T-cell (primary cell): ENCODE measurements at regions not wholly inside any gene's neighbourhood (a gene's known extent, or its start where the extent isn't known, plus 50 kb on each side); places are given as distances from the start of the nearest gene placed in this dataset.

Experiments
- ATAC-seq, 4 experiments: fragments of 200-7000 bp in 3 of 4; fragments of 150-1000 bp in 1 of 4; cut with Tn5 transposase; replicated peaks in 1 of 4; 1 replicate in 3 of 4; 2 replicates in 1 of 4; pipeline ENCODE4 v1.10.0; 2021; ENCODE audit warnings: moderate library complexity in 3 of 4, mild to moderate bottlenecking in 2 of 4, moderate number of reproducible peaks in 1 of 4
- CTCF ChIA-PET, 2 donors: fragments of 300-600 bp; sonication (Branson Sonifier 250); formaldehyde crosslinking; loops; one replicate each; lab custom pipeline; 2022; ENCODE audit warnings: antibody characterized with exemption in 2 of 2; lab: Charles Lee
- POLR2A ChIA-PET, 2 donors: fragments of 300-600 bp; sonication (Branson Sonifier 250); formaldehyde crosslinking; loops; one replicate each; lab custom pipeline; 2022; ENCODE audit warnings: antibody characterized with exemption in 2 of 2; lab: Charles Lee
- DNase-seq, 35 experiments: peaks; one replicate each; pipeline versions ENCODE4 v3.0.0 to v3.0.0-alpha.2; 2013 to 2023
- H3K27ac ChIP-seq: one replicate; pipeline ENCODE4 v1.5.1; 2013; ENCODE audit warnings: low read length
- H3K27me3 ChIP-seq, 2 experiments: replicated peaks in 1 of 2; 1 replicate in 1 of 2; 2 replicates in 1 of 2; pipeline versions ENCODE4 v1.6.1 to v1.7.0; 2013; ENCODE audit warnings: low read length in 1 of 2, mixed read lengths in 1 of 2; ENCODE audit not compliant: control insufficient read depth in 2 of 2, insufficient read depth in 2 of 2; ENCODE audit errors: extremely low read depth in 1 of 2
- H3K36me3 ChIP-seq, 2 donors: 1 replicate in 1 of 2; 2 replicates in 1 of 2; pipeline versions ENCODE4 v1.6.1 to v1.7.0; 2013; ENCODE audit warnings: low read length in 1 of 2; ENCODE audit not compliant: control insufficient read depth in 2 of 2, insufficient read depth in 1 of 2; ENCODE audit errors: extremely low read depth in 1 of 2
- H3K4me1 ChIP-seq, 2 experiments: 1 replicate in 1 of 2; 2 replicates in 1 of 2; pipeline versions ENCODE4 v1.6.1 to v1.7.0; 2013; ENCODE audit warnings: low read length in 2 of 2, mixed read lengths in 1 of 2; ENCODE audit not compliant: insufficient read depth in 2 of 2, control insufficient read depth in 1 of 2; ENCODE audit errors: extremely low read depth in 1 of 2
- H3K4me3 ChIP-seq, 2 donors: 1 replicate in 1 of 2; 2 replicates in 1 of 2; pipeline versions ENCODE4 v1.5.1 to v1.7.0; 2013; ENCODE audit warnings: mild to moderate bottlenecking in 2 of 2, low read length in 1 of 2, moderate library complexity in 1 of 2; ENCODE audit not compliant: control insufficient read depth in 1 of 2; ENCODE audit errors: extremely low read depth in 1 of 2
- H3K9me3 ChIP-seq: 2 replicates; pipeline ENCODE4 v1.7.0; 2013
- H3K27ac Mint-ChIP-seq, 2 donors: one replicate each; pipeline ENCODE4 v1.8.0; 2020 to 2021; ENCODE audit warnings: mild to moderate bottlenecking in 2 of 2, mixed read lengths in 2 of 2
- H3K27me3 Mint-ChIP-seq, 2 donors: one replicate each; pipeline ENCODE4 v1.8.0; 2021 to 2022; ENCODE audit warnings: mixed read lengths in 2 of 2
- H3K36me3 Mint-ChIP-seq: one replicate; pipeline ENCODE4 v1.8.0; 2021; ENCODE audit warnings: mixed read lengths
- H3K4me1 Mint-ChIP-seq, 3 donors: one replicate each; pipeline ENCODE4 v1.8.0; 2020 to 2022; ENCODE audit warnings: mixed read lengths in 3 of 3, mild to moderate bottlenecking in 1 of 3
- H3K4me3 Mint-ChIP-seq, 3 donors: one replicate each; pipeline ENCODE4 v1.8.0; 2020 to 2022; ENCODE audit warnings: mild to moderate bottlenecking in 3 of 3, mixed read lengths in 3 of 3, moderate library complexity in 3 of 3
- H3K9me3 Mint-ChIP-seq, 3 donors: one replicate each; pipeline ENCODE4 v1.8.0; 2020 to 2022; ENCODE audit warnings: mixed read lengths in 3 of 3
- WGBS: methylation state at CpG from one replicate; pipeline ENCODE4 v1.1.5; 2013; ENCODE audit warnings: missing lambda C conversion rate; ENCODE audit not compliant: insufficient coverage; 5-methylcytosine and 5-hydroxymethylcytosine counted together

- no CpG with 5 or more reads among the region's 7 CpGs for WGBS
- no peak overlapping the region for H3K27ac Mint-ChIP-seq
- peaks cover 0 to 23% (median 6%) of the 10 kb centered on the region in 3 donors for H3K9me3 Mint-ChIP-seq
- H3K9me3 ChIP-seq: no peaks in the 10 kb centered on the region
- H3K27me3 Mint-ChIP-seq: peaks cover 0 to 6% of the 10 kb centered on the region in 2 donors
- ATAC-seq (no peak), DNase-seq (no peak)
- ChIA-PET POLR2A (interaction anchor here (0.6 to 0.7 kb wide), 3 partner anchors 13 to 59 kb away, joined by 3 to 12 read pairs (median 10); no protein-coding TSS in a partner anchor), CTCF (interaction anchor here in 1 of 2 donors (0.5 kb wide), 1 partner anchor 841 kb away, joined by 3 read pairs; no protein-coding TSS in a partner anchor)
- H3K4me3 Mint-ChIP-seq: no peak overlapping the region
- H3K4me1 ChIP-seq: peaks cover 4 to 35% of the 10 kb centered on the region in 2 experiments
- H3K27ac ChIP-seq: no peak overlapping the region
- H3K36me3 ChIP-seq: no peaks in the 10 kb centered on the region
- H3K4me1 Mint-ChIP-seq: peaks cover 4 to 18% (median 10%) of the 10 kb centered on the region in 3 donors
- H3K27me3 ChIP-seq: peaks cover 0 to 2% of the 10 kb centered on the region in 2 experiments
- peaks cover 5% of the 10 kb centered on the region for H3K36me3 Mint-ChIP-seq
- no peak overlapping the region for H3K4me3 ChIP-seq
Observed at GRCh38 chr10:113967126-113967525, 76.5 kb upstream of the ADRB1 start.

- no peak overlapping the region for H3K4me3 ChIP-seq
- peaks cover 3 to 15% of the 10 kb centered on the region in 2 donors for H3K27me3 Mint-ChIP-seq
- ChIA-PET CTCF (no interaction called here), POLR2A (no interaction called here)
- no peaks in the 10 kb centered on the region for H3K4me1 Mint-ChIP-seq
- H3K9me3 ChIP-seq: no peaks in the 10 kb centered on the region
- ATAC-seq: no peak
- H3K4me1 ChIP-seq: peaks cover 0 to 11% of the 10 kb centered on the region in 2 experiments
- H3K9me3 Mint-ChIP-seq: peaks cover 0 to 19% (median 6%) of the 10 kb centered on the region in 3 donors
- H3K4me3 Mint-ChIP-seq: no peak overlapping the region
- no peak for DNase-seq
- H3K27ac ChIP-seq: no peak overlapping the region
- H3K36me3 ChIP-seq: no peaks in the 10 kb centered on the region
- H3K27me3 ChIP-seq: peaks cover 0 to 5% of the 10 kb centered on the region in 2 experiments
- H3K27ac Mint-ChIP-seq: no peak overlapping the region
- peaks cover 5% of the 10 kb centered on the region for H3K36me3 Mint-ChIP-seq
Observed at GRCh38 chr10:113970641-113971040, 73.0 kb upstream of the ADRB1 start.

- Histone ChIP-seq H3K4me3 (no peak overlapping the region), H3K27me3 (peaks cover 0 to 5% of the 10 kb centered on the region in 2 experiments), H3K27ac (no peak overlapping the region), H3K36me3 (no peaks in the 10 kb centered on the region), H3K4me1 (peaks cover 0 to 5% of the 10 kb centered on the region in 2 experiments), H3K9me3 (no peaks in the 10 kb centered on the region)
- no CpG with 5 or more reads among the region's 3 CpGs for whole genome bisulfite sequencing
- no peak for DNase-seq
- ATAC-seq: no peak
- Mint-ChIP-seq H3K27me3 (peaks cover 4 to 20% of the 10 kb centered on the region in 2 donors), H3K9me3 (peaks cover 0 to 19% (median 6%) of the 10 kb centered on the region in 3 donors), H3K4me1 (no peaks in the 10 kb centered on the region), H3K36me3 (peaks cover 5% of the 10 kb centered on the region), H3K4me3 (no peak overlapping the region), H3K27ac (no peak overlapping the region)
- ChIA-PET CTCF (interaction anchor here in 1 of 2 donors (0.8 kb wide), 1 partner anchor 26 kb away, joined by 3 read pairs; no protein-coding TSS in a partner anchor), POLR2A (interaction anchor here in 1 of 2 donors (0.6 kb wide), 1 partner anchor 33 kb away, joined by 3 read pairs; no protein-coding TSS in a partner anchor)
Observed at GRCh38 chr10:113971349-113971973, 72.2 kb upstream of the ADRB1 start.

GRCh38 chr10:113977174-113977573 is 66.5 kb upstream of the ADRB1 start:
- Histone ChIP-seq H3K4me3 (no peak overlapping the region), H3K27me3 (peaks cover 0 to 3% of the 10 kb centered on the region in 2 experiments), H3K9me3 (no peaks in the 10 kb centered on the region), H3K4me1 (no peaks in the 10 kb centered on the region), H3K27ac (no peak overlapping the region), H3K36me3 (no peaks in the 10 kb centered on the region)
- no peak for DNase-seq
- Mint-ChIP-seq H3K27ac (no peak overlapping the region), H3K4me1 (peaks cover 1 to 2% (median 2%) of the 10 kb centered on the region in 3 donors), H3K9me3 (no peaks in the 10 kb centered on the region), H3K4me3 (no peak overlapping the region), H3K27me3 (peaks cover 6 to 14% of the 10 kb centered on the region in 2 donors), H3K36me3 (no peaks in the 10 kb centered on the region)
- ChIA-PET CTCF (no interaction called here), POLR2A (interaction anchor here in 1 of 2 donors (0.6 kb wide), 1 partner anchor 103 kb away, joined by 3 read pairs; no protein-coding TSS in a partner anchor)
- WGBS: 94% methylated on average over 7 of the region's 7 CpGs
- ATAC-seq: no peak

- CTCF ChIA-PET: no interaction called here
- WGBS: 91% methylated on average over 9 of the region's 9 CpGs
- H3K9me3 Mint-ChIP-seq: no peaks in the 10 kb centered on the region
- H3K27ac Mint-ChIP-seq: no peak overlapping the region
- no peak for ATAC-seq
- H3K27me3 ChIP-seq: peaks cover 0 to 3% of the 10 kb centered on the region in 2 experiments
- H3K4me1 Mint-ChIP-seq: peaks cover 10 to 14% (median 10%) of the 10 kb centered on the region in 3 donors
- peaks cover 7 to 13% of the 10 kb centered on the region in 2 experiments for H3K4me1 ChIP-seq
- no peak overlapping the region for H3K27ac ChIP-seq
- H3K27me3 Mint-ChIP-seq: peaks cover 5 to 12% of the 10 kb centered on the region in 2 donors
- H3K4me3 Mint-ChIP-seq: no peak overlapping the region
- no peaks in the 10 kb centered on the region for H3K9me3 ChIP-seq
- H3K4me3 ChIP-seq: no peak overlapping the region
- no peaks in the 10 kb centered on the region for H3K36me3 Mint-ChIP-seq
- POLR2A ChIA-PET: no interaction called here
- H3K36me3 ChIP-seq: no peaks in the 10 kb centered on the region
- DNase-seq: no peak
Observed at GRCh38 chr10:113978802-113979201, 64.9 kb upstream of the ADRB1 start.

- H3K4me3 Mint-ChIP-seq: no peak overlapping the region
- DNase-seq (no peak), ATAC-seq (no peak)
- Histone ChIP-seq H3K4me1 (peaks cover 7 to 15% of the 10 kb centered on the region in 2 experiments), H3K27ac (no peak overlapping the region), H3K36me3 (no peaks in the 10 kb centered on the region), H3K9me3 (no peaks in the 10 kb centered on the region), H3K4me3 (no peak overlapping the region), H3K27me3 (peaks cover 0 to 4% of the 10 kb centered on the region in 2 experiments)
- no peaks in the 10 kb centered on the region for H3K36me3 Mint-ChIP-seq
- ChIA-PET POLR2A (no interaction called here), CTCF (no interaction called here)
- H3K9me3 Mint-ChIP-seq: no peaks in the 10 kb centered on the region
- WGBS: 92% methylated on average over 4 of the region's 7 CpGs
- H3K27ac Mint-ChIP-seq: no peak overlapping the region
- peaks cover 12 to 17% (median 13%) of the 10 kb centered on the region in 3 donors for H3K4me1 Mint-ChIP-seq
- H3K27me3 Mint-ChIP-seq: peaks cover 5 to 10% of the 10 kb centered on the region in 2 donors
Observed at GRCh38 chr10:113979409-113979808, 64.3 kb upstream of the ADRB1 start.
